Psoas muscle (tissue), 7 donors: ENCODE measurements at regions not wholly inside any gene's neighbourhood (a gene's known extent, or its start where the extent isn't known, plus 50 kb on each side); places are given as distances from the start of the nearest gene placed in this dataset.

ENCODE experiments used
- ATAC-seq, 4 donors: fragments of 200-7000 bp; cut with Tn5 transposase; one replicate each; pipeline ENCODE4 v1.9.1; 2020; ENCODE audit warnings: moderate library complexity in 3 of 4, mild to moderate bottlenecking in 2 of 4
- DNase-seq, 2 donors: peaks; one replicate each; pipeline ENCODE4 v3.0.0-alpha.2; 2020
- H3K27ac ChIP-seq: fragments of 200-600 bp; one replicate; pipeline ENCODE4 v1.8.0; 2022
- H3K27me3 ChIP-seq, 3 donors: fragments of 200-600 bp in 1 of 3; one replicate each; pipeline versions ENCODE4 v1.6.1 to v1.8.0; 2013 to 2022; ENCODE audit warnings: low read length in 2 of 3, mild to moderate bottlenecking in 2 of 3, moderate library complexity in 1 of 3; ENCODE audit not compliant: insufficient read depth in 3 of 3
- H3K36me3 ChIP-seq, 2 donors: fragments of 200-600 bp in 1 of 2; one replicate each; pipeline versions ENCODE4 v1.6.1 to v1.8.0; 2013 to 2022; ENCODE audit warnings: low read depth in 1 of 2, mild to moderate bottlenecking in 1 of 2, moderate library complexity in 1 of 2; ENCODE audit not compliant: insufficient read depth in 1 of 2
- H3K4me1 ChIP-seq: fragments of 200-600 bp; one replicate; pipeline ENCODE4 v1.8.0; 2022
- H3K4me3 ChIP-seq: fragments of 200-600 bp; one replicate; pipeline ENCODE4 v1.8.0; 2022; ENCODE audit warnings: mild to moderate bottlenecking
- H3K9me3 ChIP-seq: fragments of 200-600 bp; one replicate; pipeline ENCODE4 v1.8.0; 2022
- WGBS, 3 donors: extraction: QIAGEN DNeasy Blood & Tissue Kit; methylation state at CpG; one replicate each; pipeline versions ENCODE4 v1.1.6 to v1.1.7; 2013; 5-methylcytosine and 5-hydroxymethylcytosine counted together
- intact Hi-C, 2 donors: fragments of 100-400 bp; cut with DNase I; formaldehyde crosslinking; loops; one replicate each; pipeline versions ENCODE4 v1.11.0 to v1.14.2; 2022
- TF ChIP-seq, protein P1 (sequence below): fragments of 200-600 bp; IDR thresholded peaks from one replicate; pipeline ENCODE4 v1.8.0; 2022; ENCODE audit warnings: antibody characterized with exemption
- donor health status: healthy with polysubstance abuse.
- donor health status: DM: no; HTN: no; CAD: no; lungs with moderate emphysema.
- donor health status: Bipolar disorder and iron deficiency.
- donor health status: healthy.
- donor health status: DM: yes; HTN: yes; CAD: no.
- donor health status: DM: no; HTN: no; CAD: no.
- donor health status: DM: yes; HTN: yes; CAD: no.

DNA sequence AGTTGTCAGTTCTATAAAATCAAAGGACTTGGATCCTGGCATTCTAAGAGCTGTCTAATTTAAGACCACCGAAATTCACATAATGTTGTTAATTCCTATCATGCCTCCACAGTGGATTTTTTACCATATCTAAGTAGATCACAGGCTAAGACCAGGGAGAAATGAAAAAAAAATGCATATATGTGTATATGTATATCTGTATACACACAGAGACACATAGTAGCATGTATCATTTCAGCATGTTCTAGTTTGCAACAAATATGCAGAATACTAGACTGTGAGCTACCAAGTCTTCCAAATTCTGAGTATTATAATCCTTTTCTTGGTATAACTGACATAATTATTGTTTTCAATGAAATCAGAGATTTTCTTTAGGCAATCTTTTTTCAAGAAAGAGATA lies 267.6 kb upstream of the TSHZ2 start:
- 66 to 85% (median 76%) methylated on average over 1 of the region's 1 CpG for WGBS, 3 donors
- H3K4me1 ChIP-seq, result no peaks in the 10 kb centered on the region
- intact Hi-C loops, result no loop called here
- DNase-seq (no peak), ATAC-seq (no peak)
- H3K4me3 ChIP-seq, result no peak overlapping the region
- TF ChIP-seq, protein P1, sequence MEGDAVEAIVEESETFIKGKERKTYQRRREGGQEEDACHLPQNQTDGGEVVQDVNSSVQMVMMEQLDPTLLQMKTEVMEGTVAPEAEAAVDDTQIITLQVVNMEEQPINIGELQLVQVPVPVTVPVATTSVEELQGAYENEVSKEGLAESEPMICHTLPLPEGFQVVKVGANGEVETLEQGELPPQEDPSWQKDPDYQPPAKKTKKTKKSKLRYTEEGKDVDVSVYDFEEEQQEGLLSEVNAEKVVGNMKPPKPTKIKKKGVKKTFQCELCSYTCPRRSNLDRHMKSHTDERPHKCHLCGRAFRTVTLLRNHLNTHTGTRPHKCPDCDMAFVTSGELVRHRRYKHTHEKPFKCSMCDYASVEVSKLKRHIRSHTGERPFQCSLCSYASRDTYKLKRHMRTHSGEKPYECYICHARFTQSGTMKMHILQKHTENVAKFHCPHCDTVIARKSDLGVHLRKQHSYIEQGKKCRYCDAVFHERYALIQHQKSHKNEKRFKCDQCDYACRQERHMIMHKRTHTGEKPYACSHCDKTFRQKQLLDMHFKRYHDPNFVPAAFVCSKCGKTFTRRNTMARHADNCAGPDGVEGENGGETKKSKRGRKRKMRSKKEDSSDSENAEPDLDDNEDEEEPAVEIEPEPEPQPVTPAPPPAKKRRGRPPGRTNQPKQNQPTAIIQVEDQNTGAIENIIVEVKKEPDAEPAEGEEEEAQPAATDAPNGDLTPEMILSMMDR, result no peak
- no peak overlapping the region for H3K27ac ChIP-seq
- no peaks in the 10 kb centered on the region for H3K27me3 ChIP-seq
- H3K36me3 ChIP-seq, result no peaks in the 10 kb centered on the region
- no peaks in the 10 kb centered on the region for H3K9me3 ChIP-seq

DNA sequence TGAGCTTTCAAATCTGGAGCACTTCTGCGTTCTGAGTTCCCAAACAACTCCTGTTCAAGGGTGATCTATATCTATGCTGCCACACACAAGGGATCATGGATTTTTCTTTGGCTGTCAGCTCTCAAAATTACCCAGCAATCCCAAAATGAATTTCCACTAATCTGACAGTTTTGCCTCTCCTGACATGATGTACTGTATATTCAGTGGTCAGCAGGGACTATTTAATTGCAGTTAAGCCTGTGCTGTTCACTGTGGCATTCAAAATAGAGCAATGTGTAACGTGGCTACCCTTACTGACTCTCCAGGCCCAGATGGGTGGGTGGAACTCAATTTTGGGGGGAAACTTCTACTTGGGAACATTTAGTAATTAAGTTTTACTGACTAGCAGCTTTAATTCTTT lies 283.8 kb upstream of the TSHZ2 start:
- Histone ChIP-seq H3K27ac (no peak overlapping the region), H3K27me3 (no peaks in the 10 kb centered on the region), H3K36me3 (no peaks in the 10 kb centered on the region), H3K4me1 (no peaks in the 10 kb centered on the region), H3K9me3 (no peaks in the 10 kb centered on the region), H3K4me3 (no peak overlapping the region)
- ATAC-seq (no peak), DNase-seq (no peak)
- WGBS, 3 donors, result 47 to 53% (median 51%) methylated on average over 2 of the region's 2 CpGs
- TF ChIP-seq, protein P1, result no peak
- intact Hi-C loops, result no loop called here

DNA sequence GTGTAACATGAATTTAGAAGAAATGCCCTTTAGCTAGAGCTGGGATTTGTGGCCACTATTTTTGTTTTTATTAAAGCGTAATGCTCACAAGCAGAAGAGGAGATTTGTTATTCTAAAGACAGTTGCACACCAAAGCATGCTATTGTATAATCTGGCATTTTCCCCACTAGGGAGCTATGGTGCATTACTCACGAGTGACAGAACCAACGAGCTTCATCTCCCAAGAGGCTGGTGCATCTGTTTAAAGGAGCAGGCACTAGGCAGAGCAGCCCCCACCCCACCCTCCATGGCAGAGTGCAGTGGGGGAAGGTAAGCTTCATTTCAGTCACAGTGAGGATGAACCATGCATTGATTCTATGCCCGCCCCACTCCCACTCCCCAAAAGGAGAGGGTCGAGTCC lies 287.3 kb upstream of the TSHZ2 start:
- no peaks in the 10 kb centered on the region for H3K27me3 ChIP-seq
- H3K4me1 ChIP-seq, result no peaks in the 10 kb centered on the region
- no peak overlapping the region for H3K27ac ChIP-seq
- TF ChIP-seq, protein P1, result no peak
- no peak overlapping the region for H3K4me3 ChIP-seq
- no peaks in the 10 kb centered on the region for H3K36me3 ChIP-seq
- intact Hi-C loops, result no loop called here
- H3K9me3 ChIP-seq, result no peaks in the 10 kb centered on the region
- WGBS, 3 donors, result 42 to 47% (median 43%) methylated on average over 5 of the region's 5 CpGs
- ATAC-seq, result no peak
- DNase-seq, result no peak

DNA sequence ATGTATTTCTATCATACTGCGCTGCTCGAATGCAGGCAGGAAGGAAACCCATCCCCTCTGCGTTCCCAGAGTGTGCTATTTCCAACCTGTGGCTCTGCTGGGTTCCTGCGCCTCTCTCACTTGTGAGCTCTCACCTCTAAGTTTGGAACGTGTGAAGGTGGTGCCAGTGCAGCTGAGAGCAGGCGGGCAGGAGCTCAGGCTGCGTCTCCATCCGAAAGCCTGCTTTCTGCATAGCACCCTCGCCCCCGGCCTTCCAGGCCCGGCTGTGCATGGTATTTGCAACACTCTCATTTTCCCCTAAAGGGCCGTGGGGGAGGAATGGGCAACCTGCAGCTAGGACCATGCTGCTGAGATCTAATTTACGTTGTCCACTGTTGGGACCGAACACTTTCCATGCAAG lies 288.0 kb upstream of the TSHZ2 start:
- Histone ChIP-seq H3K36me3 (no peaks in the 10 kb centered on the region), H3K9me3 (no peaks in the 10 kb centered on the region), H3K4me1 (no peaks in the 10 kb centered on the region), H3K4me3 (no peak overlapping the region), H3K27ac (no peak overlapping the region), H3K27me3 (no peaks in the 10 kb centered on the region)
- intact Hi-C loops, result no loop called here
- WGBS, 3 donors, result 45 to 49% (median 46%) methylated on average over 14 of the region's 14 CpGs
- DNase-seq, result no peak
- ATAC-seq, result no peak
- TF ChIP-seq, protein P1, result no peak

DNA sequence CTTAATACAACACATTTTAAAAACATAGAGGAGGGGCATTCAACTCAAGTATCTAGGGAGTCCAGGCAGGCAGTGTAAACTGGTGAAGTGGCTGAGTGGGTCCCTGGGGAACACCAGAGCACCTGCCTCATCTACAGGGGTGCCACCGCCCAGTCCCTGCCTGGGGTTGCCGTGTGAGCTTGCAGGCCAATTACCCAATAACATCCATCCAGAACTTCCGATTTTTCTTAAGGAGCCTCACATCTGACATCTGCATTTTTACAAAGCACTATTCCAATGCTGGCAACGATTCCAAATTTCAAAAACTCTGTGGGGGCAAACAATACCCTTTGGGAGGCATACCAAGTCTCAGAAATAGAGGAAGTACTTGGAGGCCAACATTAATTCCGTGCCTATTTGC lies 288.4 kb upstream of the TSHZ2 start:
- TF ChIP-seq, protein P1, result no peak
- DNase-seq, result no peak
- Histone ChIP-seq H3K36me3 (no peaks in the 10 kb centered on the region), H3K27ac (no peak overlapping the region), H3K4me1 (no peaks in the 10 kb centered on the region), H3K4me3 (no peak overlapping the region), H3K9me3 (no peaks in the 10 kb centered on the region), H3K27me3 (no peaks in the 10 kb centered on the region)
- intact Hi-C loops, result no loop called here
- 30 to 48% (median 47%) methylated on average over 5 of the region's 5 CpGs for WGBS, 3 donors
- ATAC-seq, result no peak
